ENCODE measurements at regions not wholly inside any gene's neighbourhood (a gene's known extent, or its start where the extent isn't known, plus 50 kb on each side); places are given as distances from the start of the nearest gene placed in this dataset.

- DNase-seq, result no peak
- no peak overlapping the region for H3K4me3 ChIP-seq
- intact Hi-C loops (cut with DNase I; ENCODE audit: low total_unique reads), result no loop called here
- H3K27ac ChIP-seq, result no peak overlapping the region
- H3K36me3 ChIP-seq, result peaks cover 0 to 3% of the 10 kb centered on the region in 2 donors
- TF ChIP-seq CTCF (IDR thresholded peaks at IDR 0.05) (no peak), POLR2A (IDR thresholded peaks at IDR 0.05) (no peak)
- H3K4me1 ChIP-seq, result no peaks in the 10 kb centered on the region
- no peaks in the 10 kb centered on the region for H3K9me3 ChIP-seq
- H3K27me3 ChIP-seq, result no peaks in the 10 kb centered on the region
These were observed 129.7 kb downstream of the PLG start for GRCh38 chr6:160831739-160832138.

- Histone ChIP-seq H3K27ac (no peak overlapping the region), H3K9me3 (no peaks in the 10 kb centered on the region), H3K4me1 (no peaks in the 10 kb centered on the region), H3K36me3 (peaks cover 0 to 3% of the 10 kb centered on the region in 2 donors), H3K27me3 (no peaks in the 10 kb centered on the region), H3K4me3 (no peak overlapping the region)
- TF ChIP-seq POLR2A (IDR thresholded peaks at IDR 0.05) (no peak), CTCF (IDR thresholded peaks at IDR 0.05) (no peak)
- intact Hi-C loops (cut with DNase I; ENCODE audit: low total_unique reads), result no loop called here
- DNase-seq, result no peak
These were observed 130.4 kb downstream of the PLG start for GRCh38 chr6:160832422-160832821.

GRCh38 chr6:160837146-160837545, 135.1 kb downstream of the PLG start:
- no peak for DNase-seq
- no peak for TF ChIP-seq POLR2A (IDR thresholded peaks at IDR 0.05)
- TF ChIP-seq CTCF (IDR thresholded peaks at IDR 0.05), result no peak
- H3K4me1 ChIP-seq, result no peaks in the 10 kb centered on the region
- H3K9me3 ChIP-seq, result no peaks in the 10 kb centered on the region
- H3K27ac ChIP-seq, result no peak overlapping the region
- H3K4me3 ChIP-seq, result no peak overlapping the region
- H3K27me3 ChIP-seq, result no peaks in the 10 kb centered on the region
- H3K36me3 ChIP-seq, result peaks cover 0 to 3% of the 10 kb centered on the region in 2 donors
- intact Hi-C loops (cut with DNase I; ENCODE audit: low total_unique reads), result no loop called here

- no peak overlapping the region for H3K4me3 ChIP-seq
- H3K9me3 ChIP-seq, result no peaks in the 10 kb centered on the region
- H3K27ac ChIP-seq, result no peak overlapping the region
- no peaks in the 10 kb centered on the region for H3K36me3 ChIP-seq
- no peak for DNase-seq
- intact Hi-C loops (cut with DNase I; ENCODE audit: low total_unique reads), result no loop called here
- TF ChIP-seq CTCF (IDR thresholded peaks at IDR 0.05) (no peak), POLR2A (IDR thresholded peaks at IDR 0.05) (no peak)
- H3K4me1 ChIP-seq, result no peaks in the 10 kb centered on the region
- no peaks in the 10 kb centered on the region for H3K27me3 ChIP-seq
These were observed 140.5 kb upstream of the MAP3K4 start for GRCh38 chr6:160851031-160851430.

- Histone ChIP-seq H3K27me3 (no peaks in the 10 kb centered on the region), H3K4me1 (no peaks in the 10 kb centered on the region), H3K27ac (no peak overlapping the region), H3K36me3 (no peaks in the 10 kb centered on the region), H3K4me3 (no peak overlapping the region), H3K9me3 (no peaks in the 10 kb centered on the region)
- TF ChIP-seq POLR2A (IDR thresholded peaks at IDR 0.05), result no peak
- TF ChIP-seq CTCF (IDR thresholded peaks at IDR 0.05), result no peak
- no peak for DNase-seq
- intact Hi-C loops (cut with DNase I; ENCODE audit: low total_unique reads), result no loop called here
These were observed 137.6 kb upstream of the MAP3K4 start for GRCh38 chr6:160853946-160854345.
